ENCODE measurements at regions not wholly inside any gene's neighbourhood (a gene's known extent, or its start where the extent isn't known, plus 50 kb on each side); places are given as distances from the start of the nearest gene placed in this dataset.

GRCh38 chr1:164991763-164992314, 364.7 kb downstream of the LMX1A start:
- TF ChIP-seq CTCF (conservative IDR thresholded peaks at IDR 0.05), result no peak
- no peak overlapping the region for H3K27ac ChIP-seq

- no peak overlapping the region for H3K27ac ChIP-seq
- TF ChIP-seq CTCF (conservative IDR thresholded peaks at IDR 0.05), result no peak
These were observed 373.4 kb downstream of the LMX1A start for GRCh38 chr1:164983023-164983650.

GRCh38 chr1:164982545-164982944, 374.0 kb downstream of the LMX1A start:
- no peak for TF ChIP-seq CTCF (conservative IDR thresholded peaks at IDR 0.05)
- H3K27ac ChIP-seq, result no peak overlapping the region

GRCh38 chr1:164977561-164977960, 379.0 kb downstream of the LMX1A start:
- no peak for TF ChIP-seq CTCF (conservative IDR thresholded peaks at IDR 0.05)
- no peak overlapping the region for H3K27ac ChIP-seq

- H3K27ac ChIP-seq, result no peak overlapping the region
- no peak for TF ChIP-seq CTCF (conservative IDR thresholded peaks at IDR 0.05)
These were observed 384.5 kb downstream of the LMX1A start for GRCh38 chr1:164971921-164972415.

GRCh38 chr1:164971391-164971790, 385.1 kb downstream of the LMX1A start:
- no peak for TF ChIP-seq CTCF (conservative IDR thresholded peaks at IDR 0.05)
- no peak overlapping the region for H3K27ac ChIP-seq

GRCh38 chr1:164969253-164969652, 387.3 kb downstream of the LMX1A start:
- no peak for TF ChIP-seq CTCF (conservative IDR thresholded peaks at IDR 0.05)
- H3K27ac ChIP-seq, result no peak overlapping the region

Data from VCaP (cell line).